ENCODE measurements at regions not wholly inside any gene's neighbourhood (a gene's known extent, or its start where the extent isn't known, plus 50 kb on each side); places are given as distances from the start of the nearest gene placed in this dataset.

DNA sequence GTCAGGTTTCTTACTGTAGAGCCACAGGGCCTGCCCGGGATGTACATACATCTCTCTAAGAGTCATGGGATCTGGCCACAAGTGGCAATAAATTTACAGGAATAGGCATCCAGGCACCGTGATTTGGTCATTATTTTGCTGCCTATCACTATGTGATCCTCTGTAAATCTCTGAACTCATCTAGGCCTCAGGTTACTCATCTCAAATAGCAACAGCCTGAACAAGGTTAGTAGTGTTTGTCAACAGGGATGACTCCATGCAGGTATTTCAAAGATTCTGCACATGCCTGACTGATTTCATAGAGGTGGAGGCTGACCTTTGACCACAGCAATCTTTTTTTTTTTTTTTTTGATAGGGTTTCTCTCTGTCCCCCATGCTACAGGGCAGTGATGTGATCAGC is 88.8 kb upstream of the TBL1XR1 start:
- Mint-ChIP-seq H3K4me3 (no peak overlapping the region), H3K36me3 (no peaks in the 10 kb centered on the region), H3K9me3 (ENCODE audit: low read depth) (no peaks in the 10 kb centered on the region), H3K4me1 (ENCODE audit: low read depth) (peaks cover 27% of the 10 kb centered on the region), H3K27ac (no peak overlapping the region), H3K27me3 (no peaks in the 10 kb centered on the region)

DNA sequence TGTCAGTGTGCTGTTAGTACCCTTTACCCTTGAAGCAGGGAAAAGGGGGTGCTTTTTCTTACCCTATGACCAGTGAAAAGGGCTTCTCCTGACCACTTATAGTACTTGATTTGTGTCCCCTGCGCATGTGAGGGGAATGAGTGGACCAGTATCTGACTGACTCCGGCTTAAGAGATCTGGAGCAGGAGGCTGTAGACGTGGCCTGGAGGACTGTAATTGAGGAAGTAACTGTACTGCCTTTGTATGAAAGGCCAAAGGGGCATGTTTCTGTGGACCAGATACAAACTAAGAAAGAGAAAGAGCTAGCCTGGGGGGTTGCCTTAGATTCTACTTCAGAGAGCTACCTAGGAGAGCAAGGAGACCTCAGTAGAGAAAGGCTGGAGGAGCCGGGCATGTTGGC is 89.9 kb upstream of the TBL1XR1 start:
- Mint-ChIP-seq H3K4me1 (ENCODE audit: low read depth) (peaks cover 15% of the 10 kb centered on the region), H3K27me3 (no peaks in the 10 kb centered on the region), H3K27ac (no peak overlapping the region), H3K9me3 (ENCODE audit: low read depth) (no peaks in the 10 kb centered on the region), H3K4me3 (no peak overlapping the region), H3K36me3 (no peaks in the 10 kb centered on the region)

DNA sequence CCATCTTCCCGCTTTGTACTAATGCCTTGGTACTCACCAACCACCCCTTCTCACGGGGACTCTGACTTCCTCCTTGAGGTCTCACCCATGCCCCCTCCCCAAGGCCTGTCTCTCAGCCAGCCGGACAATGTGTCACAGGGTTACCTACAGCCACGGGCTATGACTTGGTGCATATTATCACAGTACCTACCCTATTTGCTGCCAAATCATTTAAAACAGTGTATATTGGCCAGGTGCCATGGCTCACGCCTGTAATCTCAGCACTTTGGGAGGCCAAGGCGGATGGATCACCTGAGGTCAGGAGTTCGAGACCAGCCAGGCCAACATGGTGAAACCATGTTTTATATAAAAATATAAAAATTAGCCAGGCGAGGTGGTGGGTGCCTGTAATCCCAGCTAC is 93.4 kb upstream of the TBL1XR1 start:
- Mint-ChIP-seq H3K9me3 (ENCODE audit: low read depth) (no peaks in the 10 kb centered on the region), H3K27me3 (no peaks in the 10 kb centered on the region), H3K27ac (no peak overlapping the region), H3K36me3 (no peaks in the 10 kb centered on the region), H3K4me1 (ENCODE audit: low read depth) (no peaks in the 10 kb centered on the region), H3K4me3 (no peak overlapping the region)

DNA sequence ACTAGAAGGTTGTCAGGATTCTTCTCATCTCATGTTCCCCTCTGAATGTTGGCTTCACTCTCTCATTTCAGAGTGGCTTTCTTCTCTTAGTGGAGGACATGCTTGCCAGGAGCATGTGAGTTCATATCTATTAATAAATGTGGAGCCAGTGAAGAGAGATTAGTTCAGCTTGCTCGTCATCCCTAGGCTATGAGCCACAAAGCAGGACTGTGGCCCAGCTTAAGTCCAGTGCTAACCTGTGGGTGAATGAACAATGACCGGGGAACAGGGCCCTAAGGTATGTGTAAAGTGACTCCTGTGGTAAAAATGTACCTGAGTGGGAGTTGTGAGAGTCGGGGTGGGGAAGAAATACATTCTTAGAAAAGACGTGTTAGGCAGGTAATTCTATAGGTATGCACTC is 96.9 kb upstream of the TBL1XR1 start:
- H3K27me3 Mint-ChIP-seq = no peaks in the 10 kb centered on the region
- no peaks in the 10 kb centered on the region for H3K4me1 Mint-ChIP-seq (ENCODE audit: low read depth)
- H3K36me3 Mint-ChIP-seq = no peaks in the 10 kb centered on the region
- no peak overlapping the region for H3K4me3 Mint-ChIP-seq
- no peaks in the 10 kb centered on the region for H3K9me3 Mint-ChIP-seq (ENCODE audit: low read depth)
- H3K27ac Mint-ChIP-seq = no peak overlapping the region

DNA sequence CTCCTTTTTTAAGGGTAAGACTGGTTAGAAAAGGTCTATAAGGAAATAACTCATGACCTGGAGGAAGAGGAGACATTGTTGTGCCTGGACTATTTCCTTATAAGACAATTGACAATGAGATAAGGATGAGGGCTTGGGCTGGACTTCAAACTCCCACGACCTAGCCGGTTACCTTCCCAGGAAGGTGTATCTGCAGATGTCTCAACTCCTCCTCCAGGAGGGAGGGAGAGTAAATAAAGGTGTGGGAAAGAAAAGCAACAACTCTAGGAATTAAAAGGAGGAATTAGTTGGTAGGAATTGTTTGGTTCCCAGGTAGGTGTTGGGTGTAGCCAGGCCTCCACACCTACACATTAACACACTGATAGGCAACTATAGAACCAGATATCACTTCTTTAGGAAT is 97.8 kb upstream of the TBL1XR1 start:
- Mint-ChIP-seq H3K9me3 (ENCODE audit: low read depth) (no peaks in the 10 kb centered on the region), H3K27ac (no peak overlapping the region), H3K4me1 (ENCODE audit: low read depth) (no peaks in the 10 kb centered on the region), H3K4me3 (no peak overlapping the region), H3K36me3 (no peaks in the 10 kb centered on the region), H3K27me3 (no peaks in the 10 kb centered on the region)

DNA sequence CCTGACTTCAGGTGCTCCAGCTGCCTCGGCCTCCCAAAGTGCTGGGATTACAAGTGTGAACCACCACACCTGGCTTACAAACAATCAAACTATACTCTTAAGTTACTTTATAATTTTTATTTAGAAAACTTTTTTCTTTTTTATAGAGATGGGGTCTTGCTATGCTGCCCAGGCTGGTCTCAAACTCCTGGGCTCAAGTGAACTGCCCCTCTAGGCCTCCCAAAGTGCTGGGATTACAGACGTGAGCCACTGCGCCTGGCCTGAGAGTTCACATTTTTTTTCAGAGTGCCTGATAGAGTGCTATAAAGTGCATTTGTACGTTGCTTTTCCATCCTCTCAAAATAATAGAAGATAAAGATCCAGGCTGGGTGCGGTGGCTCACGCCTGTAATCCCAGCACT is 102.0 kb upstream of the TBL1XR1 start:
- Mint-ChIP-seq H3K36me3 (no peaks in the 10 kb centered on the region), H3K4me1 (ENCODE audit: low read depth) (peaks cover 5% of the 10 kb centered on the region), H3K4me3 (no peak overlapping the region), H3K27ac (no peak overlapping the region), H3K9me3 (ENCODE audit: low read depth) (no peaks in the 10 kb centered on the region), H3K27me3 (no peaks in the 10 kb centered on the region)

DNA sequence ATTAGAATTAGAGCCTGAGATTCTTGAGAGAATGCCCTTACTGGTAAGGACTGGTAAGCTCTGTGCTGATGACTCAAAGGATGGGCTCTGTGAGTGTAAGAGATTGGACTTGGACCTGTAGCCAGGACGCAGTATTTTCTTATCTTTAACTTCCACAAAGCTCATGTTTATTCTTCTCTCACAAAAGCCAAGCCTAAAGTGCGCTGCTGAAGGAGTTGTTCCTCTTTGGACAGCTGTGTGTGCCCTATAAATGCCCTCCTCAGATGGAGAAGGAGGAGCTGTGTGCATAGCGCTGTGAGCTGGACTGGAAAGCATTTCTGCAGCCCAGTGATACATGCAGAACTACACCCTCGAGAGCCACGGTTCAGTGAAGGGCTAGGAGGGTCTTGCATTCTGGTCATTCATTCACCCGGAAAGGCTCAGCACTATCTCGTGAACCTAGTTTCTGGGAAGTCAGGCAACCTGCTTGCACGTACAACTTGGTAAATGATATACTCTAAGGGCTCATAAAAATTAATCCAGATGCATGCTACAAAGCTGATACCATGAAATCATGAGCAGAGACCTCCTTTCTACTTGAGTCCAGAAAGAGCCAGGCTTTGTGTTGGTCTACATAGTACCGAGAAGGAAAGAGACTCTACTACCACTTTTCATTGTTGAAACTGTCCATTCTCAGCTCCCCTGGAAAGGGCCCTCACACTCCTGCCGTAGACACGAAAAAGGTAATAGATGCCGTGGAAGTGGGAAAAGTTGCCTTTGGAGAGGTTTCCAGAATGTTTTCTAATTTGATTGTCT is 103.0 kb upstream of the TBL1XR1 start:
- H3K27me3 Mint-ChIP-seq = no peaks in the 10 kb centered on the region
- no peaks in the 10 kb centered on the region for H3K9me3 Mint-ChIP-seq (ENCODE audit: low read depth)
- no peaks in the 10 kb centered on the region for H3K36me3 Mint-ChIP-seq
- no peak overlapping the region for H3K27ac Mint-ChIP-seq
- H3K4me1 Mint-ChIP-seq (ENCODE audit: low read depth) = peaks cover 5% of the 10 kb centered on the region
- no peak overlapping the region for H3K4me3 Mint-ChIP-seq

DNA sequence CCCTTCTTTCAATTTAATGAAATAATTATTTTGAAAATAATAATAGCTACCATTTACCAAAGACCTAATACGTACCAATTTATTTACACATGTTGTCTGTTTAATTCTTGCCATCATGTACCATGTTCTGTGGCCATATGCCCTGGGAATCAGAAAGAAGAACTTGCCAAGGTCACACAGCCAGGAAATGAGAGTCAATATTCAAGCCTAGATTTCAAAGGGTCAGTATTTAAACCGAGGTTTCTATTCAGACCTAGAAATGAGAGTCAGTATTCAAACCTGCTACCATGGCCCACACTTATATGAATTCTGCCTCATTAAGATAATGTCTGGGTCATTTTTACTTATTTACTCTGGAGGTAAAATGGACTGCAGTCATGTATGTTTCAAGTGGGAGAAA is 103.6 kb upstream of the TBL1XR1 start:
- Mint-ChIP-seq H3K27ac (no peak overlapping the region), H3K4me3 (no peak overlapping the region), H3K9me3 (ENCODE audit: low read depth) (no peaks in the 10 kb centered on the region), H3K27me3 (no peaks in the 10 kb centered on the region), H3K36me3 (no peaks in the 10 kb centered on the region), H3K4me1 (ENCODE audit: low read depth) (peaks cover 5% of the 10 kb centered on the region)

DNA sequence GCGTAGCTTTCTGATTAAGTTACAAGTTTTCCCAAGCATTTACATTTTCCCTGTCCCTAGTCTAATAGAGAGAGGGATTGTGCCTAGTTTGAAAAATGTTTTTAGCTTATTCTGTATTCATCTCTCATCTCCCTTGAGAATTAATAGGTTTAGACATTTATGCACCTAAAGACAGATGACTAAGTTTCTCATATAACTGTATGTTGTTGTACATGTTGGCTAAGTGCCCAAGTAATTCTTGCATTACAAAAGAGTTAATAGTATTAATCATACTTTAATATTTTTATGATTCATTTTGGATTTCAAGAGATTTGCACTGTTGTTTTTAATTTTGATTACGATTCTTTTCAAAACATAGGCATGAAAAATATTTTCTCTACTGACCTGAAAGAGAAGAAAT is 109.0 kb upstream of the TBL1XR1 start:
- Mint-ChIP-seq H3K4me3 (no peak overlapping the region), H3K9me3 (ENCODE audit: low read depth) (no peaks in the 10 kb centered on the region), H3K36me3 (peaks cover 2% of the 10 kb centered on the region), H3K27ac (no peak overlapping the region), H3K4me1 (ENCODE audit: low read depth) (peaks cover 5% of the 10 kb centered on the region), H3K27me3 (no peaks in the 10 kb centered on the region)

DNA sequence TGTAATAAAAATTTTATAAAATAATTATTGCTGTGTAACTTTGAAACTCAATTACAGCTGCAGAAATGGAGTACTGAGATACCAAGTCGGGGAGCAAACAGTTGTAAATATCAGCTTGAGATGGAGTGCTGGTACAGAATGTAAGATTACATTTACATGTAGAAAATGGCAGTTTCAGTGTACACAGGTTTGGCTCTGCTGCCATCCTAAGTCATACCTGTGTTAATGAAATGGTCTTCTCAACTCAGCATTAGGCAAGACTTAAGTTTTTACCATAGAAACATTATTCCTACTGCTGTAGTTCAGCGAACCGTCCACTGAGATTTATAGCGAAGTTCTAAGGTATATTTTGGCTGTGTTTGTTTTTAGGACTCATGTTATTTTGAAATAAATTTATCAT is 110.1 kb upstream of the TBL1XR1 start:
- Mint-ChIP-seq H3K4me1 (ENCODE audit: low read depth) (peaks cover 5% of the 10 kb centered on the region), H3K9me3 (ENCODE audit: low read depth) (peaks cover 3% of the 10 kb centered on the region), H3K27ac (no peak overlapping the region), H3K4me3 (no peak overlapping the region), H3K36me3 (peaks cover 4% of the 10 kb centered on the region), H3K27me3 (no peaks in the 10 kb centered on the region)

DNA sequence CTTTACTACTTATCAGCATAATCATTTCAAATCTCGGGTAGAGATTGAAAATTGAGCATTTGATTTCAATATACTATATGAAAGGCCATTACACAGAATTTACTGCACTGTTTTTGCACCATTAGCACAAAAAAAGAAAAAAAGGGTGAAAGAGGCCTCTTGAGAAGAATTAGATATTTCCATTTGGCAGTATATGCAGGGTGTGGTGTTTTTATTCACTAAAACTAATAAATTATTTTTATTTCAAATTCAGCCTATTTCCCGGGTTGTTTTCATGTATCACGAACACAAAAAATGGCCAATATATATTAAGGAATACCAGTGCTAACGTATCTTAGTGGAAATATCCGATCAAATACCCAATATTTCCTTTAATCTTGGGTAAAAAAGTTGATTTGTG is 110.5 kb upstream of the TBL1XR1 start:
- H3K4me3 Mint-ChIP-seq = no peak overlapping the region
- no peaks in the 10 kb centered on the region for H3K27me3 Mint-ChIP-seq
- H3K9me3 Mint-ChIP-seq (ENCODE audit: low read depth) = peaks cover 7% of the 10 kb centered on the region
- no peak overlapping the region for H3K27ac Mint-ChIP-seq
- H3K4me1 Mint-ChIP-seq (ENCODE audit: low read depth) = peaks cover 7% of the 10 kb centered on the region
- peaks cover 6% of the 10 kb centered on the region for H3K36me3 Mint-ChIP-seq

DNA sequence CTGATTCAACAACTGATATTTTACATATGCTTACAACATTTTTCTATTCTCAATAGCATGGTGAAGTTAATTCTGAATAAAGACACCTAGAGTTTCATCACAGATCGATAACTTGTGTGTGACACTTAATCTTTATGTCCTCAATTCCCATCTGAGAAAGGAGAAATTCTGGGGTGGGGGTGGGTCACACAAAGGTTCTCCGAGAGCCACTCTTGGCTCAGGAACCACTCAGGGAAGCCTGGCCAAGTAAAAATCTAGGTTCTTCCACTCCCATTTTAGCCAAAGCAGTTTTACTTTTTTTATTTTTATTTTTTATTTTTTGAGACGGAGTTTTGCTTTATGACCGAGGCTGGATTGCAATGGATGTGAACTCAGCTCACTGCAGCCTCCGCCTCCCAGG is 111.0 kb upstream of the TBL1XR1 start:
- Mint-ChIP-seq H3K27ac (no peak overlapping the region), H3K4me1 (ENCODE audit: low read depth) (peaks cover 7% of the 10 kb centered on the region), H3K4me3 (no peak overlapping the region)

DNA sequence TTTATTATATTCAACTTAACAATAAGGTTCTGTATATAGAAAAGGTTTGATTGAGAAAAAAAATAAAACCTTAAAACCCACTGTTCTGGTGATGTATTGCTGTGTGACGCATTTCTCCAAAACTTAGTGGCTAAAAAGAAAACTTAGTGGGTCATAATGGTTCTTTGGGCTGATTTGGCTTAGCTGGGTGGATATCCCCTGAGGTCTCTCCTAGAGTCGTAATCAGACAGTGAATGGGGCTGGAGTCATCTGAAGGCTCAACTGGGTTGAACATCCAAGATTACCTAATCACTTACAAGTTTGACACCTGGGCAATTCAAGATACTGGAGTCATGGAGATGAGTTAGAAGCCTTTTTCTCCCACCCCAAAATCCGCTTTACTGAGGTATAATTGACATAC is 111.6 kb upstream of the TBL1XR1 start:
- peaks cover 4% of the 10 kb centered on the region for H3K4me1 Mint-ChIP-seq (ENCODE audit: low read depth)
- H3K27ac Mint-ChIP-seq = no peak overlapping the region
- H3K9me3 Mint-ChIP-seq (ENCODE audit: low read depth) = peaks cover 7% of the 10 kb centered on the region
- peaks cover 6% of the 10 kb centered on the region for H3K36me3 Mint-ChIP-seq
- no peaks in the 10 kb centered on the region for H3K27me3 Mint-ChIP-seq
- no peak overlapping the region for H3K4me3 Mint-ChIP-seq

More for the DNA sequence above, 111.0 kb upstream of the TBL1XR1 start:
- H3K36me3 Mint-ChIP-seq = peaks cover 6% of the 10 kb centered on the region
- H3K27me3 Mint-ChIP-seq = no peaks in the 10 kb centered on the region
- H3K9me3 Mint-ChIP-seq (ENCODE audit: low read depth) = peaks cover 7% of the 10 kb centered on the region

DNA sequence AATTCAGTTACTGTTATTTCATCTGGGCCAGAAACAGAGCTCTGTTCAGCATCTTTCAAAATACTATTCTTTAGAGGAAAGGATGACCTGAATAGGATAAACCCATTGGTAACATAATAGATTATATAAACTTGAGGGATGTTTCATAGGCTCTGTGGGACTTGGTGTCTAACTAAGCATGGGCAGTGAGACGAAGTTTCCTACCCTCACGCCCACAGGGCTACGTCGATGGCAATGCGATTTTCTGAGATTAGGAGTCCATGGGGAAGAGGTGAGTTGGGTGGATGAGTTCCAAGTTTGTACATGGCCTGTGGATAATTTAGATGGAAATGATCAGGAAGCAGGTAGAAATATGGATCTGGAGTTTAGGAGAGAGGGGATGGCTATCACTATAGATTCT is 115.2 kb upstream of the TBL1XR1 start:
- no peak overlapping the region for H3K27ac Mint-ChIP-seq

DNA sequence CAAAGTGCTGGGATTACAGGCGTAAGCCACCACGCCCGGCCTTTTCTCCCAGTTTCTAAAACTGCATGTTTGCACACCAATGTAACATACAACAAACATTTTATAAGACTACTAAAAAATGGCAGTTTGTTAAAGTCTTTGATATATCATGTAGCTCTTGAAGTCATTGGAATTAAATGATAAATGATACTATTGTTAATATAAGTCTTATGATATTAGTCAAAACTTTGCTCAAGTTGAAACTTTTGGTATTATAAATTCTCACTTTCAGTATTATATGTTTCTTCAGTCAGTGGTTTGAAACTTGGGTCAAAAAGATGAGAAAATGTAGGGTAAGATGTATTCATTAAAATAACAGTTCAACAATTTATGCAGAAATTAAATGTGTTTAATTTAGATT is 117.6 kb upstream of the TBL1XR1 start:
- Mint-ChIP-seq H3K4me1 (ENCODE audit: low read depth) (peaks cover 25% of the 10 kb centered on the region), H3K9me3 (ENCODE audit: low read depth) (peaks cover 7% of the 10 kb centered on the region), H3K27ac (peak overlapping the region; percentile 80), H3K36me3 (peaks cover 6% of the 10 kb centered on the region), H3K4me3 (no peak overlapping the region), H3K27me3 (no peaks in the 10 kb centered on the region)

More for the DNA sequence above, 115.2 kb upstream of the TBL1XR1 start:
- Mint-ChIP-seq H3K9me3 (ENCODE audit: low read depth) (peaks cover 7% of the 10 kb centered on the region), H3K4me1 (ENCODE audit: low read depth) (peaks cover 12% of the 10 kb centered on the region), H3K36me3 (peaks cover 6% of the 10 kb centered on the region), H3K4me3 (no peak overlapping the region), H3K27me3 (no peaks in the 10 kb centered on the region)

DNA sequence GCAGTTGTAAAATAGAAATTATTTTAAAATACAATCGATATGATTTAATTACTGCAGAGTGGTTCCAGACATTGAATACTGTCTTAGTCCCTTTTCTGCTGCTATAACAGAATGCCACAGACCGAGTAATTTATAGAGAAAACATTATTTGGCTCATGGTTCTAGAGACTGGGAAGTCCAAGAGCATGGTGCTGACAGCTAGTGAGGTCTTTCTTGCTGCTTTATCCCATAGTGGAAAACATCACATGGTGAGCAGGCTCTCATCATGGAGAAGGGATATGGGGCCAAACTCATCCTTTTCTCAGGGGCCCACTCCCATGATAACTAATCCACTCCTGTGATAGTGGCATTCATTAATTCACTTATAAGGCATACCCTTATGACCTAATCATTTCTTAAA is 120.0 kb upstream of the TBL1XR1 start:
- Mint-ChIP-seq H3K4me3 (no peak overlapping the region), H3K36me3 (peaks cover 4% of the 10 kb centered on the region), H3K27ac (peak overlapping the region; percentile 87)

More for the DNA sequence above, 120.0 kb upstream of the TBL1XR1 start:
- Mint-ChIP-seq H3K9me3 (ENCODE audit: low read depth) (peaks cover 5% of the 10 kb centered on the region), H3K4me1 (ENCODE audit: low read depth) (peaks cover 43% of the 10 kb centered on the region), H3K27me3 (no peaks in the 10 kb centered on the region)

Measured in activated naive CD8-positive, alpha-beta T cell (primary cell).